H9 (cell line): ENCODE measurements at regions not wholly inside any gene's neighbourhood (a gene's known extent, or its start where the extent isn't known, plus 50 kb on each side); places are given as distances from the start of the nearest gene placed in this dataset.

Experiments used
- DNase-seq: peaks from one replicate; pipeline ENCODE4 v3.0.0-alpha.2; 2017
- H2AFZ ChIP-seq: one replicate; pipeline ENCODE4 v1.6.1; 2013; ENCODE audit warnings: mild to moderate bottlenecking, low read length, control low read depth, moderate library complexity
- H2AK5ac ChIP-seq: 2 replicates; pipeline ENCODE4 v1.6.1; 2013; ENCODE audit warnings: low read length, control low read depth, mixed read lengths; ENCODE audit not compliant: insufficient read length
- H2BK120ac ChIP-seq: one replicate; pipeline ENCODE4 v1.6.1; 2013; ENCODE audit warnings: low read depth, mild to moderate bottlenecking, low read length, control low read depth, inconsistent platforms; ENCODE audit not compliant: poor library complexity, severe bottlenecking
- H2BK12ac ChIP-seq: 2 replicates; pipeline ENCODE4 v1.6.1; 2013; ENCODE audit warnings: low read length, control low read depth, mixed read lengths, low read depth; ENCODE audit not compliant: insufficient read length
- H2BK15ac ChIP-seq: 2 replicates; pipeline ENCODE4 v1.6.1; 2013; ENCODE audit warnings: low read depth, low read length, control low read depth
- H2BK20ac ChIP-seq: one replicate; pipeline ENCODE4 v1.6.1; 2013; ENCODE audit warnings: low read depth, mild to moderate bottlenecking, low read length, control low read depth, inconsistent platforms; ENCODE audit not compliant: poor library complexity, severe bottlenecking
- H2BK5ac ChIP-seq: 2 replicates; pipeline ENCODE4 v1.6.1; 2013; ENCODE audit warnings: low read length, control low read depth, mixed read lengths; ENCODE audit not compliant: insufficient read length
- H3K14ac ChIP-seq: 2 replicates; pipeline ENCODE4 v1.6.1; 2013; ENCODE audit warnings: low read length, control low read depth; ENCODE audit not compliant: insufficient read depth
- H3K18ac ChIP-seq: 2 replicates; pipeline ENCODE4 v1.6.1; 2013; ENCODE audit warnings: low read depth, mild to moderate bottlenecking, mixed read lengths, low read length, control low read depth; ENCODE audit not compliant: insufficient read length
- H3K23ac ChIP-seq: 2 replicates; pipeline ENCODE4 v1.6.1; 2013; ENCODE audit warnings: low read length, control low read depth, mixed read lengths, low read depth; ENCODE audit not compliant: insufficient read length
- H3K23me2 ChIP-seq: 2 replicates; pipeline ENCODE4 v1.6.1; 2013; ENCODE audit warnings: low read depth, mild to moderate bottlenecking, mixed read lengths, low read length, control low read depth; ENCODE audit not compliant: insufficient read length, poor library complexity, severe bottlenecking
- H3K27ac ChIP-seq: 2 replicates; pipeline ENCODE4 v1.5.1; 2013; ENCODE audit warnings: low read length, control low read depth, mixed read lengths, low read depth; ENCODE audit not compliant: insufficient read length
- H3K27me3 ChIP-seq: 2 replicates; pipeline ENCODE4 v1.6.1; 2013; ENCODE audit warnings: low read length, control low read depth, inconsistent platforms; ENCODE audit not compliant: insufficient read depth
- H3K4ac ChIP-seq: 2 replicates; pipeline ENCODE4 v1.6.1; 2013; ENCODE audit warnings: low read depth, mild to moderate bottlenecking, control low read depth, inconsistent platforms, low read length, moderate library complexity
- H3K4me1 ChIP-seq: 2 replicates; pipeline ENCODE4 v1.6.1; 2013; ENCODE audit warnings: low read length, control low read depth, inconsistent platforms; ENCODE audit not compliant: insufficient read depth
- H3K4me2 ChIP-seq: 2 replicates; pipeline ENCODE4 v1.6.1; 2013; ENCODE audit warnings: low read length, control low read depth, mixed read lengths; ENCODE audit not compliant: insufficient read length, insufficient read depth
- H3K56ac ChIP-seq: 2 replicates; pipeline ENCODE4 v1.6.1; 2013; ENCODE audit warnings: low read depth, mild to moderate bottlenecking, mixed read lengths, low read length, control low read depth; ENCODE audit not compliant: insufficient read length
- H3K79me1 ChIP-seq: 2 replicates; pipeline ENCODE4 v1.6.1; 2013; ENCODE audit warnings: low read depth, mild to moderate bottlenecking, moderate library complexity, low read length, control low read depth, inconsistent platforms; ENCODE audit not compliant: insufficient read depth, poor library complexity, severe bottlenecking
- H3K79me2 ChIP-seq: 2 replicates; pipeline ENCODE4 v1.6.1; 2013; ENCODE audit warnings: low read length, control low read depth, inconsistent platforms; ENCODE audit not compliant: insufficient read depth
- H3K9ac ChIP-seq: 2 replicates; pipeline ENCODE4 v1.6.1; 2013; ENCODE audit warnings: low read length, control low read depth, mixed read lengths; ENCODE audit not compliant: insufficient read length; ENCODE audit errors: extremely low read depth
- H3K9me3 ChIP-seq: one replicate; pipeline ENCODE4 v1.6.1; 2013; ENCODE audit warnings: low read depth, low read length, inconsistent platforms; ENCODE audit not compliant: control insufficient read depth
- H3T11ph ChIP-seq: one replicate; pipeline ENCODE4 v1.6.1; 2013; ENCODE audit warnings: mild to moderate bottlenecking, low read length, control low read depth, inconsistent platforms
- H4K20me1 ChIP-seq: one replicate; pipeline ENCODE4 v1.6.1; 2013; ENCODE audit not compliant: control insufficient read depth, insufficient read length, insufficient read depth
- H4K5ac ChIP-seq: 2 replicates; pipeline ENCODE4 v1.6.1; 2013; ENCODE audit warnings: low read depth, mild to moderate bottlenecking, mixed read lengths, low read length, control low read depth; ENCODE audit not compliant: insufficient read length
- H4K8ac ChIP-seq: replicated peaks from 2 replicates; pipeline ENCODE4 v1.6.1; 2013; ENCODE audit warnings: low read length, control low read depth, mixed read lengths, low read depth; ENCODE audit not compliant: insufficient read length
- H4K91ac ChIP-seq: 2 replicates; pipeline ENCODE4 v1.6.1; 2013; ENCODE audit warnings: low read depth, mild to moderate bottlenecking, moderate library complexity, mixed read lengths, low read length, control low read depth; ENCODE audit not compliant: insufficient read length
- H3K27ac Mint-ChIP-seq, 3 experiments: 2 replicates in 2 of 3; 3 replicates in 1 of 3; pipeline ENCODE4 v1.8.0; 2020 to 2021; ENCODE audit warnings: mixed read lengths in 3 of 3, mild to moderate bottlenecking in 1 of 3, moderate library complexity in 1 of 3
- H3K27me3 Mint-ChIP-seq: 2 replicates; pipeline ENCODE4 v1.8.0; 2021; ENCODE audit warnings: low read depth, mild to moderate bottlenecking, moderate library complexity, mixed read lengths
- H3K36me3 Mint-ChIP-seq, 3 experiments: 2 replicates in 2 of 3; 3 replicates in 1 of 3; pipeline ENCODE4 v1.8.0; 2020 to 2021; ENCODE audit warnings: low read depth in 3 of 3, mixed read lengths in 3 of 3; ENCODE audit not compliant: insufficient read depth in 1 of 3
- H3K4me1 Mint-ChIP-seq, 2 experiments: 2 replicates each; pipeline ENCODE4 v1.8.0; 2020; ENCODE audit warnings: mixed read lengths in 2 of 2
- H3K4me3 Mint-ChIP-seq, 2 experiments: 2 replicates in 1 of 2; 3 replicates in 1 of 2; pipeline ENCODE4 v1.8.0; 2020 to 2021; ENCODE audit warnings: mild to moderate bottlenecking in 2 of 2, mixed read lengths in 2 of 2, moderate library complexity in 1 of 2
- H3K9me3 Mint-ChIP-seq, 2 experiments: 2 replicates in 1 of 2; 3 replicates in 1 of 2; pipeline ENCODE4 v1.8.0; 2020; ENCODE audit warnings: mild to moderate bottlenecking in 2 of 2, mixed read lengths in 2 of 2, moderate library complexity in 1 of 2
- CTCF ChIP-seq: fragments of 200-600 bp; sonication (generic); conservative IDR thresholded peaks from 3 replicates; pipeline ENCODE4 v1.8.0; 2021; ENCODE audit warnings: antibody characterized with exemption, mild to moderate bottlenecking
- WGBS: extraction: QIAGEN DNeasy Blood & Tissue Kit; methylation state at CpG from one replicate; pipeline ENCODE4 v1.1.7; 2013; ENCODE audit warnings: missing lambda C conversion rate, low lambda C conversion rate, mixed read lengths; ENCODE audit not compliant: insufficient read length; ENCODE audit errors: extremely low coverage; 5-methylcytosine and 5-hydroxymethylcytosine counted together

- H2BK15ac ChIP-seq = no peak overlapping the region
- H3K27ac ChIP-seq = no peak overlapping the region
- Mint-ChIP-seq H3K4me1 (no peaks in the 10 kb centered on the region), H3K27ac (no peak overlapping the region), H3K27me3 (peaks cover 1% of the 10 kb centered on the region; the same call in 1 of the 2 replicates), H3K4me3 (no peak overlapping the region), H3K9me3 (no peaks in the 10 kb centered on the region; a peak in 1 of 5 replicates), H3K36me3 (no peaks in the 10 kb centered on the region)
- H2BK12ac ChIP-seq = no peak overlapping the region
- no peak overlapping the region for H3K4ac ChIP-seq
- no peak overlapping the region for H2AFZ ChIP-seq
- H3K4me1 ChIP-seq = no peaks in the 10 kb centered on the region
- H3K14ac ChIP-seq = no peak overlapping the region; the same call in 1 of the 2 replicates
- H4K91ac ChIP-seq = no peak overlapping the region
- no peaks in the 10 kb centered on the region for H3K79me1 ChIP-seq
- H2BK120ac ChIP-seq = no peak overlapping the region
- no peaks in the 10 kb centered on the region for H4K20me1 ChIP-seq
- no CpG with 5 or more reads among the region's 3 CpGs for WGBS
- H2BK20ac ChIP-seq = no peak overlapping the region
- no peaks in the 10 kb centered on the region; the same call in 1 of the 2 replicates for H3K27me3 ChIP-seq
- no peak overlapping the region for H4K8ac ChIP-seq
- no peak overlapping the region for H4K5ac ChIP-seq
- no peak for TF ChIP-seq CTCF
- no peak overlapping the region for H3T11ph ChIP-seq
- no peak overlapping the region for H3K4me2 ChIP-seq
- no peak for DNase-seq
- no peaks in the 10 kb centered on the region for H3K9me3 ChIP-seq
- H3K56ac ChIP-seq = no peak overlapping the region
- H2AK5ac ChIP-seq = no peak overlapping the region
- H3K23me2 ChIP-seq = no peaks in the 10 kb centered on the region
- H3K23ac ChIP-seq = no peak overlapping the region
- H3K9ac ChIP-seq = no peak overlapping the region
- no peaks in the 10 kb centered on the region for H3K79me2 ChIP-seq
- no peak overlapping the region for H2BK5ac ChIP-seq
- no peak overlapping the region for H3K18ac ChIP-seq
Measured at GRCh38 chr10:25689346-25690100, 244.5 kb upstream of the MYO3A start.
